GM19455 (cell line): ENCODE measurements at regions not wholly inside any gene's neighbourhood (a gene's known extent, or its start where the extent isn't known, plus 50 kb on each side); places are given as distances from the start of the nearest gene placed in this dataset.
"Not testable (repeated sequence)": the region's sequence is repeated elsewhere in the genome, so short reads cannot be mapped to it uniquely, and the experiment has no call there.

Experiments
- ATAC-seq: cut with Tn5 transposase; IDR thresholded peaks from one replicate; pipeline ENCODE4 v1.9.1; 2021; ENCODE audit not compliant: unreplicated experiment

GRCh38 chr6:81875782-81876293 is 123.4 kb upstream of the TENT5A start:
- ATAC-seq, result no peak

- ATAC-seq, result not testable (repeated sequence)
These were observed 117.4 kb upstream of the TENT5A start for GRCh38 chr6:81869749-81870508.

GRCh38 chr6:81865712-81866111 is 113.2 kb upstream of the TENT5A start:
- ATAC-seq, result no peak

- no peak for ATAC-seq
These were observed 111.6 kb upstream of the TENT5A start for GRCh38 chr6:81864124-81864523.

GRCh38 chr6:81863123-81863522 is 110.6 kb upstream of the TENT5A start:
- no peak for ATAC-seq

GRCh38 chr6:81861281-81861680 is 108.8 kb upstream of the TENT5A start:
- no peak for ATAC-seq

GRCh38 chr6:81859884-81860283 is 107.4 kb upstream of the TENT5A start:
- ATAC-seq, result no peak

- no peak for ATAC-seq
These were observed 105.3 kb upstream of the TENT5A start for GRCh38 chr6:81857812-81858211.

- ATAC-seq, result no peak
These were observed 104.4 kb upstream of the TENT5A start for GRCh38 chr6:81856872-81857271.

GRCh38 chr6:81854474-81854873 is 102.0 kb upstream of the TENT5A start:
- no peak for ATAC-seq

- no peak for ATAC-seq
These were observed 101.5 kb upstream of the TENT5A start for GRCh38 chr6:81853975-81854374.

- no peak for ATAC-seq
These were observed 96.8 kb upstream of the TENT5A start for GRCh38 chr6:81849248-81849647.

GRCh38 chr6:81847866-81848265 is 95.4 kb upstream of the TENT5A start:
- no peak for ATAC-seq

GRCh38 chr6:81844686-81845085 is 92.2 kb upstream of the TENT5A start:
- ATAC-seq, result no peak

GRCh38 chr6:81843302-81843701 is 90.8 kb upstream of the TENT5A start:
- no peak for ATAC-seq

- ATAC-seq, result no peak
These were observed 89.8 kb upstream of the TENT5A start for GRCh38 chr6:81842254-81842653.

- no peak for ATAC-seq
These were observed 86.4 kb upstream of the TENT5A start for GRCh38 chr6:81838724-81839426.

- no peak for ATAC-seq
These were observed 85.5 kb upstream of the TENT5A start for GRCh38 chr6:81838031-81838430.

GRCh38 chr6:81834141-81834681 is 81.7 kb upstream of the TENT5A start:
- no peak for ATAC-seq

GRCh38 chr6:81832304-81832703 is 79.8 kb upstream of the TENT5A start:
- no peak for ATAC-seq

- ATAC-seq, result no peak
These were observed 78.8 kb upstream of the TENT5A start for GRCh38 chr6:81831274-81831673.

- no peak for ATAC-seq
These were observed 74.3 kb upstream of the TENT5A start for GRCh38 chr6:81826784-81827183.
